GM23248 (cell line): ENCODE measurements at regions not wholly inside any gene's neighbourhood (a gene's known extent, or its start where the extent isn't known, plus 50 kb on each side); places are given as distances from the start of the nearest gene placed in this dataset.

Experiments
- EZH2 ChIP-seq: fragments of 200-600 bp; sonication (generic); IDR thresholded peaks from 2 replicates; pipeline ENCODE4 v1.6.1; 2018; ENCODE audit warnings: antibody characterized with exemption, mild to moderate bottlenecking; ENCODE audit not compliant: insufficient read depth, poor library complexity, severe bottlenecking
- EZH2phosphoT487 ChIP-seq: fragments of 200-600 bp; sonication (generic); IDR thresholded peaks from 2 replicates; pipeline ENCODE4 v1.6.1; 2018; ENCODE audit warnings: antibody characterized with exemption, moderate library complexity, mild to moderate bottlenecking, low read depth; ENCODE audit not compliant: insufficient read depth

GRCh38 chr15:47470983-47471382, 246.3 kb upstream of the SEMA6D start:
- TF ChIP-seq EZH2 (no peak), EZH2phosphoT487 (no peak)
